RPMI7951 (cell line): ENCODE measurements at regions not wholly inside any gene's neighbourhood (a gene's known extent, or its start where the extent isn't known, plus 50 kb on each side); places are given as distances from the start of the nearest gene placed in this dataset.

ENCODE experiments used
- DNase-seq: peaks from one replicate; pipeline ENCODE4 v3.0.0-alpha.2; 2012; ENCODE audit warnings: low read depth

DNA sequence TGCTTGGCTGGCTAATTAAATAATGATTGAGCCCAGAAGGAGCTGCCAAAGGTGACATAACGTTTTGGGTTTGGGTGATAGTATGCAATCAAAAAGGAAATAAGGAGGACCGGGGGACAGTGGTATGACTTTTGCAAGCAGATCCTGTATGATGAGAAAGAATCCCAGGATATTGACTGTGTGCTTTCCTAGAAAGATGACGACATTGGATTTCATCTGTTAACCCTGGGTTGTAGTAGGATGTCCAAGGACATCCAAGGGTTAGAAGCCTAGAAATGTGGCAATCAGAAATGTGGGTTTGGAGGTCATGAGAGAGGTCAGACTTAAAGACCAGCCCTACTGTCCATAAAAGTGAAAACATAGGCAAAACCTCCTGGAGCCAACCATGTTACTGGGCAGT lies 50.3 kb upstream of the HMHB1 start:
- DNase-seq: no peak

DNA sequence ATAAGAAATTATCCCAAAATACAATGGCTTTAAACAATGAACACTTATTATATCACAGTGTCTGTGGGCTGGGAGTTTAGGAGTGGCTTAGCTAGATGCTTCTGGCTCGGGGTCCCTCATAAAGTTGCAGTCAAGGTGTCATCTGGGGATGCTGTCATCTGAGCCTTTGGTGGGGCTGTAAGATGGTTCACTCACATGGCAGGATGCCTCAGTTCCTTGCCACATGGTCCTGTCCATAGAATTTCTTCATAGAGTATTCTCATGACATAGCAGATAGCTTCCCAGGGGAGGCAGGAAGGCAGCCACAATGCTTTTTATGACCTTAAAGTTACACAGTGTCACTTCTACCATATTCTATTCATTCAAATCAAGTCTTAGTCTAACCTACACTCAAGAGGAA lies 51.2 kb upstream of the HMHB1 start:
- no peak for DNase-seq

DNA sequence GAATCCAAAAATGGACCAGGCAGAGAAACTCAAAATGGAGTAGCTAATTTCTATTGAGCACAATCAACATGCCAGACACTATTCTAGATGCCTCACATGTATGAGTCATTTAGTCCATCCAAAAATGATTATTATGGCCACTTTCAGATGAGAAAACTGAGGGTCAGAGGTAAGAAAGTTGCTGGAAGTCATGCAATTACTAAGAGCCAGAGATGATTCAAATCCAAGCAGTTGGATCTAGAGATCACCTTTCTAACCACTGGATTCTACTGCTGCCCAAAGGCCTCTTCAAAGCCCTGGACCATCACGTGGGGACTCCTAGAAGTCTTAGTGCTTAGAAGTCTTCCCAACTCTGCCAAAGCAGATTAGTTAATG lies 51.8 kb upstream of the HMHB1 start:
- DNase-seq: no peak

DNA sequence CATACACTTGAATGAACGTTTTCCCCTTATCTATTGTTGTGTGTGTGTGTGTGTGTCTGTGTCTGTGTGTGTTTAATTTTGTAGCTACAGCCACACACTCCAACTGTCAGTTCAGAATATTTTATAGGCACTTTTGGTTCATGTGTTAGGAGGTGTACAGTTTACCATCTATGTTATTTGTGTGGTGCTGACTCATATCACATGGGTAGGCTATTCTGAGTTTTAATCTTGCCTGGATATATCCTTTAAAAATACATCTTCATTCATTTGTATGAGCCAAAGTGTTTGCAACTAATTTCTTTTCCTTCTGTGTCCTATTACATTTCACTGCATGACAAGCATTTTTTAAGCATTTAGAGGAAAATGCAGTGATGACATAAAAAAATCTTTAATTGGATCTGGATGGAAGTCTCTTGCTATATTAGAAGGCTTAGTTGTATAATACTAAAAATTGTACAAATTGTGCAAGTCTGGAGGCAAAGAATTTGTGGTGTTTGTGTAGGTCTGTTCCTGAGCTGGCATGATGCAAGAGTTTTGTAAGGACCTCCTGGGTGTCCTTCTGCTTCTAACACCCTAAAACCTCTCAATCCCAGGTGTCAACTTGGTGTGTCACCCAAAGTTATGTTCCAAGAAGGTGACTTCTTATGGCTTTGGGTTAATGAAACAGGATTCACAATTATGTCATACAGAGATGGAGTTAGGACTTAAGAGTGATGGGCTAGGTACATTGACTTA lies 52.4 kb upstream of the HMHB1 start:
- no peak for DNase-seq

DNA sequence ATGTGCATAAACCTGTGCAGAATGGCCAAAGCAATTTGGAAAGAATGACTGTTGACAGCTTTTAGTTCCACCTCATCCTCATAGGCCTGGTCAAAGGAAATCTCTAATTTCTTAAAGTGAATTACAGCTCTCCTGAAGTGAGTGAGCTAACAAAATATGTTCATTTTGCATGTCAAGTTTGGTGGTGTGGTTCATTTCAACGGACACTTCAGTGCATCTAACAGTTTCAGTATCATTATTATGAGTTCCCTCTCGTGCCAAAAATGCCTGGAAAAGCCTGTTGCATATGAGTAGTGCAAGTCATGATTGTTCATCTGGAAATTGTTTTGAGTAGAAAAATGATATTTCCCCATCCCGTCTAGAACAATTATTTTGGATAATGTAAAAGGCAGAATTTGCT lies 53.2 kb upstream of the HMHB1 start:
- DNase-seq: no peak

DNA sequence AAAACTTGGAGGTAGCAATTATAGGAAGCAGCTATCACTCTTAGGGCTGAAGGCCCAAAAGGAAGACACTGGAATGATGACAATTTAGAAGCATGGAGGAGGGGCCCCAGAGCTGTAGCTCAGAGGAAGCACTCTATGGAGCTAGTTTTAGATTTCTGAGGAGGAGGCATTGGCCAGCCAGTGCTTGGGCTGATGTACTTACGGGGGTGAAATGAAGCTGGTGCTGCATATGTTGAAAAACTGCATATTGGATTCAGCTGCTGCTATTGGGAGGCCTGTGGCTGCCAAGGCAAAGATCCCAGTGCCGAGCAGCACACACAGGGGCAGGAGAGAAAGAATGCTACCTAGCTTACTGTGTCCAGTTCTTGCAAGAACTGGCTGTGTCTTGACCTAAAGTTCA lies 53.9 kb upstream of the HMHB1 start:
- DNase-seq: no peak

DNA sequence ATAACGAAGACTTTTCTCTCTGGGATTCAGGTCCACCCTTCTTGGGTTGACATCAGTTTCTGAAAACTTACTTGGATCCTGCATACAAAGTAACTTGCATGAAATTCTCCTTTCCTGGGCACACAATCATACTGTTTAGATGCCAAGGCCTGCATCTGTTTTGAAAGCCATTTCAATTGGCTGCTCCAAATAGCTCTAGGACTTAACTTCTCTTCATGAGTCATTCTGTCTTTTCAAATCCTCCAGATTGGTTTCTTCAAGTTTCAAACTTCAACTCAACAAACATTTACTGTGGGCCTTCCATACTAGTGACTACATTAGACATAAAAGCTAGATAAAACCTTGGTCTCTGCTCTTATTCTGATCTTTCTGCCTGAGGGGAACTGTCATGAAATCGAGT lies 54.8 kb upstream of the HMHB1 start:
- DNase-seq: peak; percentile 3

DNA sequence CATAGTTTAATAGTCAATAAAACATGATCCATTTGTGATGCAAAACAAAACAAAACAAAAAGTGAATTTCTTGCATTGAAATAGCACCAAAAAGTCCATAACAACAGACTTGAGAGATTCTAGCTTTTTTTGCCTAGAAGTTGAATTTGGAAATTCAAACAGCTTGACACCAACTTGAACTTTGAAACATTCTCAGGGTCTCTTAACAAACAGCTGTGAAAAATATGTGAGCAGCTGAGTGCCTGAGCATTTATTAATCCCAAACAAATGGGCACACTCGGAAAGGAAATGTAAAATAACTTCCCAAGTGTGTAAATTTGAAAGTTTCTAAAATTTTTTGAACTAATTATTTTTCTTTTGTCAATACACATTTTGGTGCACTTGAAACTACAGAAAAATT lies 56.0 kb upstream of the HMHB1 start:
- no peak for DNase-seq

DNA sequence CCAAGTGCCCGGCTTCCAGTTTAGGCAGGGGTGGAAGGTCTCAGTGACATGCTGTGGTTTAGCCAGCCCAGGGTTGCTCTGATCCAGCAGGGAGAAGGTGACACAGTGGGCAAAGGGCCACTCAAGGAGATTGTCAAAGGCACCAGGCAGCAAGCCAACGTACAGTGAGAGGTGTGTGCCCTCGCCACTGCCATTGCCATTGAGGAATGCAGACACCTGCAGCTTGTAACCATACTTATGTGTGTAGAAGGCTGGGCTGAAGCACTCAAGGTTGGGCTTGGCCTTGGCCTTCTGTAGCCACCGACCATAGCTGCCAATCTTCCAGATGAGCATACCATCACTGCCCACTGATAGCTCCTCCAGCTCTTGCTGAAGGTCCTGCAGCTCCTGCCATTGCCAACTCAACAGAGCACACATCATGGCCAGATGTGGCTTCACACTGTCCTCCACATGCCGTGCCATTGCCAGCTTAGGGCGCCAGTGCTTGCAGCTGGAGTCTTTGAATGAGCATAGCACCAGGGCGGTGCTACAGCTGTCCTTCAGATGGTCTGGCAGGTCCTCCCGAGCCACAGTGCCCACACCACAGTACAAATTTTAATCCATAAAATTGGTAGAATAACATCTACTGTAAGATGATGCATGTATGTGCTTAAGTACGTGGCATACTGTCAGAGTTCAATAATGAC lies 59.7 kb upstream of the HMHB1 start:
- DNase-seq: no peak

DNA sequence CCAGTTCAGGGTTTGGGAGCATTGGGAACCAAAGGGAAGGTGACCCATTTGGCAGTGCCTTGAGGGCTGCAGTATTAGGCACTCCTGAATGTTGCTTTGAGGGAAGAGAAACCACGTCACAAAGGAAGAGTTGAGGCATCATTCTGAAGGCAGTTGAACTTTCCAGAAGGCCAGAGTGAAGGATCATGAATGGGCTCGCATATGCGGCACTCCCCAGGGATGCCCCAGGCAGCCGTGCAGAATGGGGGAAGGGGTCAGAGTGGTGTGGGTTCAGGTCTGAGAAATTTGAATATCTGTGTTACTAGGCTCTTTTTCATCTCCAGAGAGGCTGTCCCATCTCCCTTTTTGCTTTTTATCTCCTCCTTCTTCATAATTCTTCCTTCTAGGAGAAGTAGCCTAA lies 60.6 kb upstream of the HMHB1 start:
- no peak for DNase-seq

DNA sequence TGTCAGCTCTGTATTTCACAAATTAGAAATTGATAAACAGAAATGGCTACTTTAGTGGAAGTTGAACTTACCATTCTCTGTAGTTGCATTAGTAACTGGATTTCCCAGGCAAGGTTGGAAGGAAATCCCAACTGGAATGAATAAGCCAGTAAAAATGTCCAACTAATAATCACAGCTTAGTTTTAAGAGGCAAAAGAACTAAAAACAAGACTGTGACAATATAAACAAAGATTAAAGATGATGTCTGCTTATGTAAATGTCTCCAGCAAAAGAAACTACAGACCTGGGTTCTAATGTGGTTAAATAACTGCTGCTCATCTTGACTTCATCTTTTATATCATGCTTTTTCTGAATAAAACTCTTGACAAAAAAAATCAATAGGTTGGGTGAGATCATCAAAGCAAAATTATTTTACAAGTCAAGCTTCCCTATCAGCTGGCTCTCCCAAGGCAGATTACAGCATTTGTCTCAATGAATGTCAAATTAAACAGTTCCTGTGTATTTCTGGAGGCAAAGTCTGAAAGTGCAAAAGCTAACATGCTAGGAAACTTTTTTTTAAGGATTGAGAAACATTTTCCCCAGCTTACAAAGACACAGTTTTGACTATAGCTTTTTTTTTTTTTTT lies 62.3 kb upstream of the HMHB1 start:
- DNase-seq: no peak

DNA sequence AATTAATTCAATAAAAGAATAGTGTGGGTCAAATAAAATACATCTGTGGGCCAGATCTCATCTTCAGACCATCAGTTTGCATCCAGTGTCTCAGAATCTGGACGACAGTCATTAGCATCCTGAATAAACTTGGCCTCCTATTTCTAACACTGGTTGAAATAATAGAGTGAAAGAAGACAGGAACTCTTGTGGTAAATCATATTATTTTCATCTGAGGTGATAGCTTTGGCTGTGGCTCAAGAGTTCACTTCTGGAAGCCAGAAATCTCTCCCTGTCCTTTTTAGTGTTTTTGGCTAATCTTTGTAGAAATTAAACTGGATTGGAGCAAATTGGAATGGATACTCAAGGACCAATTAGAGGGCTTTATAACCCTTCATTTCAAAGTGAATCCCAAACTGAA lies 63.4 kb upstream of the HMHB1 start:
- no peak for DNase-seq

DNA sequence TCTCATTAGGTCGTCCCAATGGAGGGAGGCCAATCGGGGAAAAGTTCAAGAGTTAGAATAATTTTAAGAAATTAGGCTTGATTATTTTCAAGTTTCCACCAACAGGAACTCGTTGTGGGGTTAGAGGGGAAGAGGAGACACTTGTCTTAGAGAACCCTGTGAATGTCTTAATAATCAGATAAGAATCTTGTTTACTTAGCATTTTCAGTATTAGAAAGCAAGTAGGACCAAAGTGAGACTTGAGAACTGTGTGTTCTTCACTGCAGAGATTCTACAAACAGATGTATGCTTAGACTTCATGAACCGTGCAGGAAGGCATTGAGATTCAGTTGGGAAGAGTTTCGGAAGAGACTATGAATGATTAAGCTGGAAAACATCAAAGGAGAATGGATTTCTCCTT lies 69.0 kb upstream of the HMHB1 start:
- DNase-seq: no peak

DNA sequence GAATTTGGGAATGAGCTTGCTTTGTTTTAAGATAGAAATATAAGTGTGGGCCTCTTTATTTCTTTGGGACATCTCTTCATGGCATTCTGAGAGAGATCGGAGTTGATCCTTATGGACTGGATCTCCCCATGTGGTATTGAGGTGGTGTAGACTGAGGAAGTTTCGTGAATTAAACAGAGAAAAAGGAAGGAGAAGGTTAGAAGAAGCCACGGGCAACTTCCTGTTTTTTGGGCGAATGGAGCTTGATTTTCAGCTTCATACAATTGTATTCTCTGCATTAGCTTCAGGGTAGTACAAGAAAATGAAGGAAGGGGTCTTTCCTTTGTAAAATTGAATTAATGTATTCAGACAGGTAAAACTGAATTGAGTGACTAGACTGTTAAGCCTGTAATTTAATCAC lies 70.5 kb upstream of the HMHB1 start:
- DNase-seq: no peak

DNA sequence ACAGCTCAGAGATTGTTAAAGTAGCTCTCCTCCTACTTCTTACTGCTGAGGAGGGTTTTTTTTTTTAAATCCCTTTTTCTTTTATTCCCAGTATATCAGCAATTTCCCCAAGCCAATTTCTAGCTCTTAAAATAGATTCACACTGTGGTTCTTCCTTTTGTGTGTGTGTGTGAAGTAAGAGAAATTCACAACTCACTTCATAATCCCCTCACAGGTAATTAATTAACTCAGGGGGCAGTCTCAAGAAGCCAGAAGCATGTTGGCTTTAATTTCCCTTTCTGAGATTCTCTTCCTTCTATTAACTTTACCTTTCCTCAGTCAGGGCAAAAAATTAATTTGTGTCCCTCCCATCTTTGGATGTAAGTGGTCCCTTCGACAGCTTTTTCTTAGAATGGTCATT lies 71.0 kb upstream of the HMHB1 start:
- DNase-seq: no peak

DNA sequence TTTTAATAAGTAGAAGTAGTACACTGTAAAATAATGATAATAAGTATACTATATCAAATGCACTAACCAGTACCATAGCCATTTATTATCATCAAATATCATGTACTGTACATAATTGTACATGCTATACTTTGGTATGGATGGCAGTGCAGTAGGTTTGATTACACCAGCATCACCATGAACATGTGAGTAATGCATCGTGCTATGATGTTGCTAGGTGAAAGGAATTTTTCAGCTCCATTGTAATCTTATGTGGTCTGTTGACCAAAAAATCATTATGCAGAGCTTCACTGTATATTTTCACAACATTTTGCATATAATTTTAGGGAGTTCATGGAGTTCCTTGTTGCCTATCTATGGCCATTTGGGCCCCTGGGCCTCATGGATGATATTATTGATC lies 72.2 kb upstream of the HMHB1 start:
- no peak for DNase-seq

DNA sequence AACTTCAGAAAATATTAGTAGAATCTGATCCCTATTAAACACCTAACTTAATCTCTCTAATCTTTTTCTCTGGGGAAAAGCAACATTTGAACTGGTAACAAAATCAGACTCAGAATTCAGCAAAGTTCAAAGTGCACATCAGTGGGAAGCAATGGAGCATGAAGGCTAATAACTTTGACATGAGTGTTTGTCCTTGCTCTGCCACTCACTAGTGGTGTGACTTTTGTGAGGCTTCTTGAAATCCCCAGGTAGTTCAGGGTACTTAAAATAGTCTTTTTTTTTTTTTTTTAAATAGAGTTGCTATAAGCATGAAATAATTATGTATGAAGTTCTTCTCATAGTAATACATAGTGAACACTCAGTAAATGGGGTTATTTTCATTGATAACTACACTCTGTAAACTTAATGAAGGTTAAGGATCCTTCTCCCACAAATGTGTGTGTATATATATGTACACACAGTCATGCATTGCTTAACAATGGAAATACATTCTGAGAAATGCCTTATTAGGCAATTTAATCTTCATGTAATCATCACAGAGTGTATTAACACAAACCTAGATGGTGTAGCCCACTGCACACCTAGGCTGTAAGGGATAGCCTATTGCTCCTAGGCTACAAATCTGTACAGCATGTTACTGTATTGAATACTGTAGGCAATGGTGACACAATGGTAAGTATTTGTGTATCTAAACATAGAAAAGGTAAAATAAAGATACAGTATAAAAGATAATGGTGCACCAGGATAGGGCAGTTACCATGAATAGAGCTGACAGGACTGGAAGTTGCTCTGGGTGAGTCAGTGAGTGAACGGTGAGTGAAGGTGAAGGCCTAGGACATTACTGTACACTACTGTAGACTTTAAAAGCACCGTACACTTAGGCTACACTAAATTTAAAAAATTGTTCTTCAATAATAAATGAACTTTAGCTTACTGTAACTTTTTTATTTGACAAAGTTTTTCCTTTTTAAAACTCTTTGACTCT lies 73.3 kb upstream of the HMHB1 start:
- no peak for DNase-seq

DNA sequence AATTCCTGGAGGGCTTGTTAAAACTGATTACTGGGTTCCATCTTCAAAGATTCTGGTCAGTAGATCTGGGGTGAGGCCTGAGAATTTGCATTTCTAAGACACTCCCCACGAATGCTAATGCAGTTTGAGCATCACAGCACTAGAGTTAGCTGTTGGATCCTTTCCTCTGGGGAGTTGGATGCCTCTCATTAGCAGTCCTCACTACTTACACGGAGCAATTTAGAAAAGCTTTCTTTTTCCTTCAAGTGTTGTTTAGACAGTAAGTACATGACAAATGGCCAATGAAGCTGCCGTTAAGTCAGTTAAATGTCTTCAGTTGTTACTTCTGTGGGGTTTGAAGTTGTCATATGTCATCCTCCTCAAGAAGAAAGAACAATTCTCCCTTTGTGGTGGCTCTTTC lies 74.9 kb upstream of the HMHB1 start:
- peak; percentile 3 for DNase-seq

DNA sequence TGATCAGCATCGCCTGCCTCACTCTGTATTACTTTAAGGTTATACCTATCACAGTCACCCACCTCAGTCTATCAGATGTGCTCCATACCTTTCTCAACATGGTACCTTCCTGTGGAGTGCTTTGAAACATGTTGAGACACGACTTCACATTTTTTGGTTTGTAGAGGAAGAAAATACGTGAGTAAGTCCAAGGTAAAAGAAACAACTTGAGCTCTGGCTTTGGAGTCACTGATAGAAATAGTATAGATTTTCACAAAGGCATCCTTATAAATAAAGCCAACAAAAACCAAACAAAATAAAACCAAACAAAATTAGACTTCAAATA lies 77.5 kb upstream of the HMHB1 start:
- DNase-seq: no peak

DNA sequence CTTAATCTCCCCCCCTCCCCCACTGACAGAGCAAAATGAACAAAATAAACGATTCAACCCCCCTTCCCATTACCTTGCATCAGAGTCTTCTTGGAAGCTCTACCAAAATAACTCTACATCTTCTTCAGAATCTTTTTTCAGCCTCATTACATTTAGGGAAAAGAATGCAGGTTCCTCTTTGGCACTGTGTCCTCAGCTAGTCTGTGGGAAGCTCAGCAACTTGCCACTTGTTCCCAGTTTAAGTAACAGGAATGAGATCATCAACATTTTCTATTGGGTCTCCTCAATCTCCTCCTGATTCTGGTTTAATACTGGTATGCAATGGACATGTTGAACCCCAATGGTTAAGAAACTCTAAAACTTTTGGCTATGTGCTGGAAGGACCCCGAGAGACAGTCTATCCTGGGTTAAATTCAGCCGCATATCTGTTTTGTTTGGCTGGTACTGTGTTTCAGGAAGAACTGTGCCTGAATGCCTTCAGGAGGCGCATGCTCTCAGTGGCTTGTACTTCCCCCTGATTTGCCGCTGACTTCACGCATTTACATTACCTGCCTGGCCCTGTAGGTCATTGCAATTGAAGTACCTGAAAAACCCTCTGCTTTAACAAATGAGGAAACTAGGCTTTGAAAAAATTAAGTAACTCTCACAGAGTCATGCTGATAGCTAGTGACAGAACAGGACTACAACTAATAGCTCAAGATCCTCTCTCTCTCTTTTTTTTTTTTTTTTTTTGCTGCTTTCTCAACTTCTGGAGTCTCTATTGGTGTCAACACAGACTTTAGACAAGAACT lies 78.1 kb upstream of the HMHB1 start:
- DNase-seq: no peak

DNA sequence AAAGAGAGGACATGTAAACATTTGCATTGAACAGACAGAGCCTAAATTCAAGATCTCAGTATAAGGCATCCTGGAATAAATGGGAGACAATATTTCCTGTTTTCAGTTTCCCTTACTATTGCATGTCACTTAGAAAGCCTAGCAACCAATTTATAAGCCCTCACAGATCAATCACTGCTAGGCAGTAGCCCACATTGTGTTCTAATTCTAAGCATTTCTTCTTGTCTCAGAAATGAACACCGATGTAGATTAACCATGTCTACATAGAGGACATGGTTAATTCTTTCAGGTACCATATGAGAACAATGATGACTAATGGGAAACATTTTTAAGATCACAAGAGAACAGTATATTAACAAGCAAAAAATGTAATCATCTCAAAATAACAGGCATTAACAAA lies 79.6 kb upstream of the HMHB1 start:
- no peak for DNase-seq
